Psoas muscle (tissue), 7 donors: ENCODE measurements at regions not wholly inside any gene's neighbourhood (a gene's known extent, or its start where the extent isn't known, plus 50 kb on each side); places are given as distances from the start of the nearest gene placed in this dataset.

ENCODE experiments used
- ATAC-seq, 4 donors: fragments of 200-7000 bp; cut with Tn5 transposase; one replicate each; pipeline ENCODE4 v1.9.1; 2020; ENCODE audit warnings: moderate library complexity in 3 of 4, mild to moderate bottlenecking in 2 of 4
- DNase-seq, 2 donors: peaks; one replicate each; pipeline ENCODE4 v3.0.0-alpha.2; 2020
- H3K27ac ChIP-seq: fragments of 200-600 bp; one replicate; pipeline ENCODE4 v1.8.0; 2022
- H3K27me3 ChIP-seq, 3 donors: fragments of 200-600 bp in 1 of 3; one replicate each; pipeline versions ENCODE4 v1.6.1 to v1.8.0; 2013 to 2022; ENCODE audit warnings: low read length in 2 of 3, mild to moderate bottlenecking in 2 of 3, moderate library complexity in 1 of 3; ENCODE audit not compliant: insufficient read depth in 3 of 3
- H3K36me3 ChIP-seq, 2 donors: fragments of 200-600 bp in 1 of 2; one replicate each; pipeline versions ENCODE4 v1.6.1 to v1.8.0; 2013 to 2022; ENCODE audit warnings: low read depth in 1 of 2, mild to moderate bottlenecking in 1 of 2, moderate library complexity in 1 of 2; ENCODE audit not compliant: insufficient read depth in 1 of 2
- H3K4me1 ChIP-seq: fragments of 200-600 bp; one replicate; pipeline ENCODE4 v1.8.0; 2022
- H3K4me3 ChIP-seq: fragments of 200-600 bp; one replicate; pipeline ENCODE4 v1.8.0; 2022; ENCODE audit warnings: mild to moderate bottlenecking
- H3K9me3 ChIP-seq: fragments of 200-600 bp; one replicate; pipeline ENCODE4 v1.8.0; 2022
- CTCF ChIP-seq: fragments of 200-600 bp; IDR thresholded peaks from one replicate; pipeline ENCODE4 v1.8.0; 2022; ENCODE audit warnings: antibody characterized with exemption
- WGBS, 3 donors: extraction: QIAGEN DNeasy Blood & Tissue Kit; methylation state at CpG; one replicate each; pipeline versions ENCODE4 v1.1.6 to v1.1.7; 2013; 5-methylcytosine and 5-hydroxymethylcytosine counted together
- intact Hi-C, 2 donors: fragments of 100-400 bp; cut with DNase I; formaldehyde crosslinking; loops; one replicate each; pipeline versions ENCODE4 v1.11.0 to v1.14.2; 2022
- donor health status: healthy with polysubstance abuse.
- donor health status: DM: no; HTN: no; CAD: no; lungs with moderate emphysema.
- donor health status: Bipolar disorder and iron deficiency.
- donor health status: healthy.
- donor health status: DM: yes; HTN: yes; CAD: no.
- donor health status: DM: no; HTN: no; CAD: no.
- donor health status: DM: yes; HTN: yes; CAD: no.

DNA sequence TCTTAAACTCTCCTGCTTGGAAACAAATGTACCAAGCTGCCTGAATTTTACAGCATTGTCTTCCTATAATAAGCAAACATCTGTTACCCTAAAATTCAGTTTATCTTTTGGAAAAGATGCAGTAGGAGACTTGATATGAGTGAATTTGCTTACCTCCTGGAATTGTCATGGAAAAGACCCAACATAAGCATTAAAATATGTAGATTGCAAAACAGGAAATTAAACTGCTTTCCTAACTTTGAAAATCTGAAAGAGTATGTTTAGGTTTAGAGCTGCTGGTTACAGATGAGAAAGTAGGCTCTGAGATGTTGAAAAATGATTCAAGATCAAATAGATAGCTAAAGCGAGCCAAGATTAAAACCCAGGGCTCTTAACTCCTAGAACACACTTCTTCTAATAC lies 316.5 kb downstream of the SOX11 start:
- Histone ChIP-seq H3K27me3 (no peaks in the 10 kb centered on the region), H3K4me1 (no peaks in the 10 kb centered on the region), H3K4me3 (no peak overlapping the region), H3K9me3 (no peaks in the 10 kb centered on the region), H3K36me3 (no peaks in the 10 kb centered on the region), H3K27ac (no peak overlapping the region)
- intact Hi-C loops, result no loop called here
- TF ChIP-seq CTCF, result no peak
- ATAC-seq (no peak), DNase-seq (no peak)
- WGBS, 3 donors, result 79 to 88% (median 82%) methylated on average over 1 of the region's 1 CpG

- intact Hi-C loops, result no loop called here
- Histone ChIP-seq H3K4me3 (no peak overlapping the region), H3K27ac (no peak overlapping the region), H3K36me3 (no peaks in the 10 kb centered on the region), H3K27me3 (no peaks in the 10 kb centered on the region), H3K4me1 (no peaks in the 10 kb centered on the region), H3K9me3 (no peaks in the 10 kb centered on the region)
- 76 to 78% (median 78%) methylated on average over 5 of the region's 5 CpGs for WGBS, 3 donors
- no peak for DNase-seq
- no peak for ATAC-seq
- TF ChIP-seq CTCF, result no peak
Measured at GRCh38 chr2:6010163-6010562, 318.0 kb downstream of the SOX11 start.

DNA sequence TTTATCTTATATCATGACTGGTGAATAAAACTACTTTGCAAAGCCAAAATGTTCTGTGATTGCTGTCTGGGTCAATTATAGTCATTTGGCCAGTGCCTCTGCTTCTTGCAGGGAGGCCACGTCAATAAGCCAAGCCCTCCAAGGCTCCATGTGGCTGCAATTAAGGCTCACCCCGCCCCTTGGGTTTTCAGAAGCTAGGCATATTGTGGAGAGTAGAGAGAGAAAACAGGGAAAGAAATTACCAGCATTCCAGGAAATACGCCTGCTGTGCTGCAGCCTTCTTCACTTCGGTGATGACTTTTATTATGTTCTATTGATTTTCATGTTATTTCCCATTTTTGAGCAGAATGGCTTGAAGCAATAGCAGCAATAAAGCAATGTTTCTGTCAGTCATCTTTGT lies 319.7 kb downstream of the SOX11 start:
- no peak for ATAC-seq
- no peaks in the 10 kb centered on the region for H3K4me1 ChIP-seq

DNA sequence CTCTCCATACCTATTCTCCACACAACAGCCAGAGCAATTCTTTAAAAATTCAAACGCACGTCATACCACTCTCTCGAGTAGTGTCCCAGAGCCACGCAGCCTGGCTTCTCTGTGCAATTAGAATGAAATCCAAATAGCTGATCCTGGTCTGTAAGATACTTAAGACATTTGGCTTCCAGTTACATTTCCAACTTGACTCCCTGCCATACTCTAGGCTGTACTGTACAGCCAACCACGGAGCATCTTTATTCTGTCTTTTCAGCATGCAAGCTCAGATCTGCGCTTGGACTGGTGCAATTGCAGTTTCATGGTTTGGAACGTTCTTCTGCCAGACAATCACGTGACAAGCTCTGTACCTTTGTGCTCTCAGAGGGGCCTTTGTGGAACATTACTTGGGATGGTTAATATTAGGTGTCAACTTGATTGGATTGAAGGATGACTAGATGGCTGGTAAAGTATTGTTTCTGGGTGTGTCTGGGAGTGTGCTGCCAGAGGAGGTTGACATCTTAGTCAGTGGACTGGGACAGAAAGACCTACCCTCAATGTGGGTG lies 325.6 kb downstream of the SOX11 start:
- no peak for TF ChIP-seq CTCF
- H3K27me3 ChIP-seq, result no peaks in the 10 kb centered on the region
- intact Hi-C loops, result no loop called here
- DNase-seq (no peak), ATAC-seq (no peak)
- no peaks in the 10 kb centered on the region for H3K36me3 ChIP-seq
- no peaks in the 10 kb centered on the region for H3K4me1 ChIP-seq
- H3K9me3 ChIP-seq, result no peaks in the 10 kb centered on the region
- H3K27ac ChIP-seq, result no peak overlapping the region
- 44 to 54% (median 50%) methylated on average over 8 of the region's 8 CpGs for WGBS, 3 donors
- no peak overlapping the region for H3K4me3 ChIP-seq

More for the DNA sequence above, 319.7 kb downstream of the SOX11 start:
- intact Hi-C loops, result no loop called here
- no peak for TF ChIP-seq CTCF
- 48 to 60% (median 52%) methylated on average over 4 of the region's 4 CpGs for WGBS, 3 donors
- Histone ChIP-seq H3K9me3 (no peaks in the 10 kb centered on the region), H3K36me3 (no peaks in the 10 kb centered on the region), H3K4me3 (no peak overlapping the region), H3K27me3 (no peaks in the 10 kb centered on the region), H3K27ac (no peak overlapping the region)
- no peak for DNase-seq

DNA sequence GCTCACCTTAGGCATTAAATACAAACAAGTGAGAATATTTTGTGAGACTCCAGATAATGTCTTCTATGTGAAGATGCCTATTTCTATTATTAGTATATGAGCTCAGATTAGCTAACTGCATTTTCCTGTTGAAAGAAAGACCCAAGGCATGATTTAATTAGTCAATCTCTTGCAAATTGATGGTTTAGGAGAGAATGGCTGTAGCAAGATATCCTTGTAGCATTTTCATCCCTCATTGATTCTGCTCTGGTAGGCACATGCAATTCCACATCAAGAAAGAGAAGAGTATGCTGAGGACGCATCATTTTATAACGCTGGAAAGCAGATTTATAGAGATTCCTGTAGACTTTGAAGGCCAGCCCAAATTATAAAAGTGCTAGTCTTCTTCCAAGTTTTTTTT lies 332.0 kb downstream of the SOX11 start:
- Histone ChIP-seq H3K27ac (no peak overlapping the region), H3K9me3 (no peaks in the 10 kb centered on the region), H3K27me3 (no peaks in the 10 kb centered on the region), H3K36me3 (no peaks in the 10 kb centered on the region), H3K4me3 (no peak overlapping the region), H3K4me1 (no peaks in the 10 kb centered on the region)
- ATAC-seq (no peak), DNase-seq (no peak)
- no peak for TF ChIP-seq CTCF
- intact Hi-C loops, result no loop called here
- 92 to 98% (median 92%) methylated on average over 2 of the region's 2 CpGs for WGBS, 3 donors
